GM18507 (cell line): ENCODE measurements at regions not wholly inside any gene's neighbourhood (a gene's known extent, or its start where the extent isn't known, plus 50 kb on each side); places are given as distances from the start of the nearest gene placed in this dataset.

Experiments
- DNase-seq: peaks from one replicate; pipeline ENCODE4 v3.0.0; 2011; ENCODE audit warnings: low read depth; ENCODE audit not compliant: insufficient read length; ENCODE audit errors: extremely low spot score
- FAIRE-seq: peaks from 2 replicates; lab custom pipeline; 2011; peaks lifted over from hg19 to GRCh38; lab: Jason Lieb, UNC

DNA sequence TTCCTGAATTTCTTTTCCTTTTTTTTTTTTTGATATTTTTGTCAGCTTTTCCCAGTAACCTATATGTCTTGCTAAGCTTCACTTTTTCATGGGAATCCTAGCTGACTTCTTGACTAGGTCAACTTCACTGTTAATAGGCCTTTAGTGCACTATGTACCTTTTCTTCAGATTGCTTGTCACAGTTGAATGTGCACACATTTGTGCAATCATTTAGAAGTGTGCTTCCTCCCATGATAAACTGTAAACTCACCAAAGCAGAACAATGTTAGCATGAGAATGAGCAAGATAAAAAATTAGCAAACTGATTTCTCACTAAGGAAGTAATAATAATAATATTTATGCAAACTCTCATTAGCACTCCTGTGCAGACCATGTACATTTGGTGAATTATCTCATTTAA lies 173.2 kb downstream of the PABPC4L start:
- no peak for DNase-seq
- no peak for FAIRE-seq

- FAIRE-seq (no peak), DNase-seq (no peak)
These were observed 173.7 kb downstream of the PABPC4L start for GRCh38 chr4:134027931-134028330.

DNA sequence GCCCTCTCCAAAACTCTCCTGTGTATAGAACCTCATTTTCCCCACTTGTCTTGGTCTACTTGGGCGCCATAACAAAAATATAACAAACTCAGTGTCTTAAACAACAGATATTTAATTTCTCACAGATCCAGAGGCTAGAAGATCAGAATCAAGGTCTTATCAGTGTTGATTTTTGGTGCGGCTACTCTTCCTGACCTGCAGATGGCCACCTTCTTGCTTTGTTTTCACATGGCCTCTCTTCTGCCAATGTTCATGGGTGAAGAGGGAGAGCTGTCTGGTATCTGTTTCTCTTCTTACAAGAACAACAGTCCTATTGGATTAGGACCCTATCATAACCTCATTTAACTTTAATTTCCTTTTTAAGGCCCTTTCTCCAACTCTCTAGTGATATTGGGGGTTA lies 177.3 kb downstream of the PABPC4L start:
- FAIRE-seq = no peak
- no peak for DNase-seq

DNA sequence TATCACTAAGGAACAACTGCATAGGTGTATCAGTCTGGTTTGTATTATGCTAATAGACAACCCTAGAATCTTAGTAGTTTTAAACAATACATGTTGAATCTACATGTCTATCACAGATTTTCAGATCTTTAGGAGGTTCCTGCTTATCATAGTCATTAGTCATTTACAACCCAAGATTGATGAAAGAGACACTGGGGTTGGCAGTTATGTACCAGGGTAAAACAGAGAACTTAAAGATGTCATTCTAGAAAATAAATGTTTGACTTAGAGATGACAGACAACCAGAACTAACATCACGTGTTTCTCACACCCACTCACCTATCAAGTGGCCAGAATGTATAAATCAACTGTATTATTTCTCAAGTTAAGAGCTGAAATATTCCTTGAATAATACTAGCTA lies 181.9 kb downstream of the PABPC4L start:
- FAIRE-seq (no peak), DNase-seq (no peak)

DNA sequence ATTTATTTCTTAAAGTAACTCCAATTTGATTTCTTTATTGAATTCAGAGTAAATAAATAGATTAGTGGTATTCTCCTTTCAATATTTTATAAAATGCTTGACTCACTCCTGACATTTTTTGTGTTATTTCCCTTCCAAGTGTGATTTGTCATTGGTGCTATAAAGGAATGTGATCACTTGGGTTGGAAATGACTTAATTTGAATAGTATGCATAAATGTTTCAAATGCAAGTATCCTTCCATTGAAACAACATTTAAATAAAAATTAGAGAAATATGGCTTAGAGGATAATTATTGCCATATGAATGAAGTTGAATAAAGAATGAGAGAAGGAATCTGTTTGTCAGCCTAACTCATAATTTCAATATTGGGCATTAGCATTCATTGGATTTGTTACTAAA lies 182.7 kb downstream of the PABPC4L start:
- no peak for DNase-seq
- no peak for FAIRE-seq

DNA sequence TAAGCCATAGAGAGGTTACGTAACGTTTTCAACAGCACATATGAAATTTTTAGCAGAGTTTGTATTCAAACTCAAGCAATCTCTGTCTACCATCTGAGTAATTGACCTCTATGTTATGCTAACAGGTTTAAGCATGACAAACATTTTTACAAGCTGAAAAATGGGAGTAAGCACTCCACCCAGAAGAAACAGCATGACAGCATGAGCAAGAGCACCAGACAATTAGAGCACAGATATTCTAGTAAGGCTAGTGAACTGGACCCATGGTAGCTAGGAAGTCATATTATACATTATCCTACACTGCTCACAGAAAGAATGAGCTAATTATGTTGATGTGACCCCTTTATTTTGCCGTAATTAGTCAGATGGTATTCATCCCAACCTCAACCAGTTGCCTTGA lies 200.5 kb downstream of the PABPC4L start:
- DNase-seq = no peak
- no peak for FAIRE-seq

GRCh38 chr4:133997436-133997835 lies 204.2 kb downstream of the PABPC4L start:
- FAIRE-seq (no peak), DNase-seq (no peak)

DNA sequence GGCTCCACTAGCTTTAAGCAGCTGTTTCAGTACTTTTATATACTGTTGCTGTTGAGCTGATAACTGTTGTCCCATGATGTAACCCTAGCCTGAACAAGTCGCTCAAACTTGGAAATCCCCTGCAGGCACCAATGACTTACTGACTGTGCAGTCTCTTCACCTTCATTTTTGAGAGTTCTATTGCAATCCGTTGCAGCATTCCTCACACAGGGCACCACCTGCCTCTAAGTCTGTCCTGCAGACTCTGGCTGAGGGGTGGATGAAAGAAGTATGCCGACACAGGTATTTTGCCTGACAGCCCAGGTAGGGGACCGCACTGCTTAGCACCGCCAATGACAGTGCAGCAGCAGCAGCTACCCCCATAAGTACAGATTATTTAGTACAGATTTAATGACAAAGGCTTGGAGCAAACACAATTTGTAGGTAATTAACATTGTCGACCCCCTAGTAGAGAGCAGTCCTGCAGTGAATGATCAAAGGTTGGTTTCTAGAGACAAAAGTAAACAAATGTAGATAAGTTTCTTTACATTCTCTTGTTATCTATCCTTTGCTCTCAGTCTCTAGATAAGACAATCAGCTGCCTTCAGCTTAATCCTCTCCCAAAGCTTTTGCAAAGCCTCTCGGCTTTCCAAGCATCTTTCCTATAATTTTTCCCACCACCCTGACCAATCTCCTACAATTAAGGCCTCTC lies 205.0 kb downstream of the PABPC4L start:
- DNase-seq = no peak
- FAIRE-seq = no peak

DNA sequence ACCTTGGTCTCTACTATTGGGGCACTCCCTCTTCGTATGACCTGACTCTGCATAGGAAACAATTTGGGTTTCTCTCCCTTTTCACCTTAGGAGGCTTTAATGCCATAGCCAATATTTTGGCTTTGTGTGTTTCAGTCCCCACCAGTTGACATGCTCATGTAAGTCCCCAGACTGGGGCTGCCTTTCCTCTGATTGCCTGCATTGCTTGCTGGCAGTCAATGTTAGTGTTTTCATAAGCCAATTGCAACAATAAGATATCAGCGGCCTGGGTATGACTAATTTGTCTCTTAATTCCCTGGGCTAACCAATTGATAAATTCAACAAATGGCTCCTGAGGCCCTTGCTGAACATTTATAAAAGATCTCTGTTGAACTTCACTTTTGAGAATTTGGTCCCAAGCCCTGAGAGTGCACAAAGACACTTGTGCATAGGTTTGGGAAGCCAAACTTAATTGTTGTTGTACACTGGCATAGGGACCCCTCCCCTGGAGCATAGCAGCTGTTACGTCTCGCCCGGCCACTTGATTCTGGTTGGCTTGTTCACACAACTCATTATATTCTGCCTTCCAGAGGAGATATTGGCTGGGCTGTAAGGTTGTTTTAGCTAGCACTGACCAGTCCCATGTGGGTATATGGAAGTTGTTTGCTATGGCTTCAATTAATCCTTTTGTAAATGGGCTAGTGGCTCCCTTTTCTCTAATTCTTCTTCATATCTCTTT lies 206.2 kb downstream of the PABPC4L start:
- no peak for DNase-seq
- no peak for FAIRE-seq

GRCh38 chr4:133982533-133983224 lies 218.9 kb downstream of the PABPC4L start:
- no peak for DNase-seq
- no peak for FAIRE-seq

DNA sequence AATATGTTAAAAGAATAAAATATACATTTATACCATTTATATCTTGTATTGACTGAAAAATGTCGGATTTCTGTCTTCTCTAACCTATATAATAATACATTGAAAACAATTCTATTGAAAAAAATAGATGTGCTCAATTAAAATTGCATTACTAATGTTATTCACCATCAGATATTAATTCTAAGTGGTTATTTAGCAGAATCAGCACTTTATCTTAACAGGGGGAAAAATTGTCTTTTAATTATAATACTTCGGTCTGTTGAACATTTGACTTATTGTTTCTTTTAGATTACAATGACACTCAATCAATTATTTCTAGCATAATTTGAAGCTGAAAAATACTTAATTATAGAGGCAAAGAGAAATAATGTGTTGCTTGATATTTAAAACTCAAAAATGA lies 220.3 kb downstream of the PABPC4L start:
- FAIRE-seq (no peak), DNase-seq (no peak)

DNA sequence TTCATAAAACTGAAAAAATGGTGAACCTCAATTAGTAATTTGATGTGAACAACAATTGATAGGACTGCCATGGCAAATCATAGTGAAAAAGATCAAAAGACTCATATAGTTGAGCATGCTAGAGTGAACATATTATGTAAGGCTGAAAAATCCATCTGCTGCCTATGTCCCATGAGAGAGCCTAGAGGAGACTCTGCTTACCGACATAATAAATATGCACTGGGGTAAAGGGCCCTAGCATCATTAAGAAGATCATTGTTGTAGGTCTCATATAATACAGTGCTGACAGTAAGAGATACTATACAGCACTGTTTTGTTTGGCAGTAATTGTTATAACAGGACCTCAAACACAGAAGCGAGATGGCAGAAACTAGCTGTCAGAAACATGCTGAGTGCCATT lies 229.0 kb downstream of the PABPC4L start:
- FAIRE-seq (no peak), DNase-seq (no peak)

DNA sequence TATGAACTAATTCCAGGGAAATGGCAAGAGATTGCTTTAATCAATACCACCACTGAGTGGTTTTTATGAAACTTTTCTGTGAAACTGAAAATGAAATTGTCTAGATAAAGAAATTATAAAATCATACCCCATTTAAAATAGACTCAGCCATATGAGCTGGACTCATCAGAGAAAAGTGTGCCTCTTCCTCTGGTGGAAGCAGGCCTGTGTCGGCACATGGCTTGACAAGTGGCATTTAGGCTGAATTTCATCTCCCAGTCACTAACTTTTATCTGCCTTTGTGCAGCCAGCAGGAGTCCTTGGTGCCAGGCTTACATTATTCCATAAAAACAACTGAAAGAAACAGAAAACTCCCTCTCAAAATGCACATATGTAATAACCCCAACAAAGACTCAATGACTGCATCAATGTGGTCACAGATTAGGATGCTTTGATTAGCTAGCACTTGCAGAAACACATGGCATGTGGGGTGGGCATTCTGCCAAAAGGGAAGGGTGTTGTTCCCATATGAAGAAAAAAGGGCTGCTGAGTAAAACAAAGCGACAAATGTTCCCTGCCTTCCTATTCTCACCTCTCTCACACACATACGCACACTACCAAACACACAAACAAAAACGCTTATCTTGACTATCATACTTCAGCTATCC lies 232.3 kb downstream of the PABPC4L start:
- no peak for DNase-seq
- no peak for FAIRE-seq

- DNase-seq (no peak), FAIRE-seq (no peak)
These were observed 233.4 kb downstream of the PABPC4L start for GRCh38 chr4:133968174-133968573.

- FAIRE-seq = no peak
These were observed 240.6 kb downstream of the PABPC4L start for GRCh38 chr4:133960975-133961374.

GRCh38 chr4:133943081-133943480 lies 258.5 kb downstream of the PABPC4L start:
- FAIRE-seq (no peak), DNase-seq (no peak)

More at GRCh38 chr4:133960975-133961374, 240.6 kb downstream of the PABPC4L start:
- no peak for DNase-seq

GRCh38 chr4:133938061-133938460 lies 263.5 kb downstream of the PABPC4L start:
- no peak for FAIRE-seq
- DNase-seq = no peak

DNA sequence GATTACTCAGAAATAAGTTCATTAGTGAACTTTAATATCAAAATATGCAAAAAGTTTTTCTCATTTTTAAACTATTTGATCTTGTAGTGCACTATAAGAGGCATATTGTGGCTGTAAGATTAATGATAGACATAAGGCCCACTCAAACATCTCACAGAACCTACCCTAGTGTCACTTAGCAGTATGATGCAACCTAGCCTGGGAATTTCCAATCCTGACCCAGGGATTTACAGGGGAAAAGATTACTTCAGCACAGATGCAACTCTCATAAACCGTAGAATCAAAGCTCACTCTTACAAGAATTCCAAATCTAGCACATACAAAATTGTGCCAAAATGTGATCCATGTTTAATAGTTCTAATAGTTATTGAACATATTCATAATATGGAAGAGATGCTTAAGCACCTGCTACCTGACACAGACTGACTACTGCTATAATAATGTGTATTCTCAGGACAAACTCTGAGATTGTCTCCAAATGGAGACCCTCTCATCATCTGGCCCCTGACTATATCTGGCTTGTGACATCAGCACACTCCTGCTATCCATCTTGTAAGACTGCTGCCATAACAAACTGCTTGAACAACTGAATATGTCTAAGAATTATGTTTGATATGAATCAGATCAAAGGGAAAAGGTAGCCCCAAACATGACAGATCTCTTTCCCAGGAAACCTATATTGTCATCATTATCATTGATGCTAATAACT lies 271.9 kb downstream of the PABPC4L start:
- FAIRE-seq = no peak

DNA sequence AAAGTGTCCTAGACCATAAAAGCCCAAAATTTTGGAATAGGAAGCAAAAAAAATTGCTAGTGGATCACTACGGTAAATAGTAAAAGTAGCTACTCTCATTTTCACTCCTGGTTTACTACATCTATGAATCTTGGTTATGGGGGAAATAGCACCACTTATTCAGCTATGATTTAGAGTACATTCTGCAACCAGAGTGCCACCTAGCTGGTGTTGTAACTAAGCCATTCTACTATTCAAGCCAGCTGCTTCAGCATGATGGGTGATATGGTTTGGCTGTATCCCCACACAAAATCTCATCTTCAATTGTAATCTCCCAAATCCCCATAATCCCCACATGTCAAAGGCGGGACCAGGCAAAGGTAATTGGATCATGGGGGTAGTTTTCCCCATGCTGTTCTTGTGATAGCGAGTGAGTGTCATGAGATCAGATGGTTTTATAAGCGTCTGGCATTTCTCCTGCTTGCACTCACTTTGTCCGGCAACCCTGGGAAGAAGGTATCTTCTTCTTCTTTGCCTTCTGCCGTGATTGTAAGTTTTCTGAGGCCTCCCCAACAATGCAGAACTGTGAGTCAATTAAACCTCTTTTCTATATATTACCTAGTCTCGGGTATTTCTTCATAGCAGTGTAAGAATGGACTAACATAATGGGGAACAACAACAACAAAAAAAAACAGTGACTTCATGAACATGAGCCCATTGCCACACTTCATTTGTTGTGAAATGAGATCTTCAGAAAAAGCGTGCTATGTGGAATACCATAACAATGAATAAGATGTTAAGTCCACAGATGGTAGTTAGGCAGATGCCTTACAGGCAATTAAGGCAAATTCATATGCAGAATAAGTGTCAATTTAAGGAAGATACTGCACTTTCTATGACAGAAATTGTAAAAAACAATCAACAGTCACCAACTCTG lies 280.1 kb downstream of the PABPC4L start:
- DNase-seq = no peak
- FAIRE-seq = no peak

More for the DNA sequence above, 271.9 kb downstream of the PABPC4L start:
- DNase-seq = no peak
